ENCODE measurements at regions not wholly inside any gene's neighbourhood (a gene's known extent, or its start where the extent isn't known, plus 50 kb on each side); places are given as distances from the start of the nearest gene placed in this dataset.
A peak's percentile ranks its signal among the peaks of the same experiment; 100 is the strongest.
"Not testable (repeated sequence)": the region's sequence is repeated elsewhere in the genome, so short reads cannot be mapped to it uniquely, and the experiment has no call there.

GRCh38 chr6:13874191-13874549 lies 50.6 kb upstream of the RNF182 start:
- no peak for DNase-seq

- peak; percentile 95 for DNase-seq
Observed at GRCh38 chr6:13873288-13874190, 51.2 kb upstream of the RNF182 start.

GRCh38 chr6:13872681-13873080 lies 52.1 kb upstream of the RNF182 start:
- no peak for DNase-seq

GRCh38 chr6:13872006-13872405 lies 52.7 kb upstream of the RNF182 start:
- not testable (repeated sequence) for DNase-seq

GRCh38 chr6:13870214-13870830 lies 54.4 kb upstream of the RNF182 start:
- no peak for DNase-seq

- DNase-seq, result no peak
Observed at GRCh38 chr6:13868236-13868635, 53.9 kb upstream of the MCUR1 start.

- DNase-seq, result peak; percentile 73
Observed at GRCh38 chr6:13866301-13866700, 51.9 kb upstream of the MCUR1 start.

GRCh38 chr6:13865141-13865540 lies 50.8 kb upstream of the MCUR1 start:
- no peak for DNase-seq

GRCh38 chr6:13864669-13865068 lies 50.3 kb upstream of the MCUR1 start:
- not testable (repeated sequence) for DNase-seq

Data from NCI-H69 (cell line).